Muscle of leg (tissue), 3 donors: ENCODE measurements at regions not wholly inside any gene's neighbourhood (a gene's known extent, or its start where the extent isn't known, plus 50 kb on each side); places are given as distances from the start of the nearest gene placed in this dataset.
"Not testable (repeated sequence)": the region's sequence is repeated elsewhere in the genome, so short reads cannot be mapped to it uniquely, and the experiment has no call there.

Experiments used
- DNase-seq: peaks from one replicate; pipeline ENCODE4 v3.0.0; 2013
- H3K27ac ChIP-seq: one replicate; pipeline ENCODE4 v1.5.1; 2013; ENCODE audit warnings: mild to moderate bottlenecking, low read length, control low read depth
- H3K27me3 ChIP-seq: one replicate; pipeline ENCODE4 v1.6.1; 2013; ENCODE audit warnings: low read length; ENCODE audit not compliant: control insufficient read depth, insufficient read depth
- H3K36me3 ChIP-seq: one replicate; pipeline ENCODE4 v1.6.1; 2013; ENCODE audit warnings: low read length; ENCODE audit not compliant: control insufficient read depth, insufficient read depth
- H3K4me1 ChIP-seq: one replicate; pipeline ENCODE4 v1.6.1; 2013; ENCODE audit warnings: low read length; ENCODE audit not compliant: control insufficient read depth, insufficient read depth
- H3K4me3 ChIP-seq: one replicate; pipeline ENCODE4 v1.5.1; 2013; ENCODE audit warnings: low read length, control low read depth
- H3K9me3 ChIP-seq: replicated peaks from 2 replicates; pipeline ENCODE4 v1.6.1; 2013; ENCODE audit warnings: low read depth, low read length; ENCODE audit not compliant: control insufficient read depth
- WGBS: methylation state at CpG from one replicate; pipeline ENCODE4 v1.1.5; 2013; ENCODE audit warnings: missing lambda C conversion rate; ENCODE audit not compliant: insufficient coverage; 5-methylcytosine and 5-hydroxymethylcytosine counted together

DNA sequence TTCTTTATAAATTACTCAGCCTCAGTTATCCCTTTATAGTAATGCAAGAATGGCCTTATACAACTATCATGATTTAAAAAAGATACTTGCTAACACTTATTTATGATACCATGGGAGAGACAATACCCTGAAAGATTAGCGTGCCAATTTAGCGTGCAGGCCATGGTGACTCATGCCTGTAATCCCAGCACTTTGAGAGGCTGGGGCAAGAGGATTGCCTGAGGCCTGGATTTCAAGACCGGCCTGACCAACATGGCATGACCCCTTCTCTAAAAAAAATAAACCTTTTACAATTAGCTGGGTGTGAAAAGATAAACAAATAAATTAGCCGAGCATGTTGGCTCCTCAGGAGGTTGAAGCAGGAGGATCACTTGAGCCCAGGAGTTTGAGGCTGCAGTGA is 493.4 kb upstream of the FSIP2 start:
- no peak for DNase-seq
- Histone ChIP-seq H3K4me1 (no peaks in the 10 kb centered on the region), H3K36me3 (no peaks in the 10 kb centered on the region), H3K27me3 (no peaks in the 10 kb centered on the region), H3K27ac (no peak overlapping the region), H3K9me3 (no peaks in the 10 kb centered on the region), H3K4me3 (no peak overlapping the region)
- WGBS = no CpG with 5 or more reads among the region's 4 CpGs

DNA sequence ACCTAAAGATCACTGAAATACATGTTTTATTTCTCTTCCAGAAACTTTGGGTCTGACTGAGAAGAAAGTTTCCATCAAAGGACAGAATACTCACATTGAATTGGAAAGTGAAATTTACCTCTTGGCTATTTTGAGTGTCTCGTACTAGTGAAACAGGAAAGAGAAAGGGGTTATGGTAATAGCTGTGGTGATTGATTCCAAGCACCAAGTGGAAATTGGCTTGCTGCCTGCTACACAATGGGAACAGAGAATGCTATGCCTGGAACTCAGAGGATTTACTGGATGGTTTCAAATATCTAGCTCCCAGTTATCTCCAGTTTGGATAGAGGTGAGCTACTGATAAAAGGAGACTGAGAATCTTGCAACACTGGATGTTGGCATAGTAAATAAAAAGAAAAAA is 492.8 kb upstream of the FSIP2 start:
- H3K27ac ChIP-seq = no peak overlapping the region
- no peaks in the 10 kb centered on the region for H3K9me3 ChIP-seq
- H3K4me3 ChIP-seq = no peak overlapping the region
- DNase-seq = peak; percentile 53
- no peaks in the 10 kb centered on the region for H3K4me1 ChIP-seq
- 13% methylated on average over 1 of the region's 1 CpG for WGBS
- no peaks in the 10 kb centered on the region for H3K27me3 ChIP-seq
- no peaks in the 10 kb centered on the region for H3K36me3 ChIP-seq

DNA sequence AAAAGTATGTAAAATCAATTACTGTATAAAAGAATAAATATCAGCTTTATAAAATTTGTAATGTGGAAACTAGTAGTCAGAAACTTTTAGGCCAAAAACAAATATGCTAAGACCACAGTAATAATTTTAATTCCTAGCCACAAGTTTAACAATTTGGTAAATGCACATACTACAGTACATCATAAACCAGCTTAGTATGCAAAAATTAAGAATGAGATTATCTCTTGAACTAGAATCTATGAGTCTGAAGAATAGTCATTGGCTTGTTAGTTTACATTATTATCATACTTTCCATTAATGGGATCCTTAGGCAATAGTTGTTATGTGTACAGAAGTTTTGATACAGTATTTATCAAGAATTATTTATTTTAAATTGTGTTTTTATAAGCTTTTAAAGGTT is 491.9 kb upstream of the FSIP2 start:
- no peaks in the 10 kb centered on the region for H3K36me3 ChIP-seq
- no peak for DNase-seq
- H3K9me3 ChIP-seq = no peaks in the 10 kb centered on the region
- no peak overlapping the region for H3K4me3 ChIP-seq
- no peak overlapping the region for H3K27ac ChIP-seq
- H3K27me3 ChIP-seq = no peaks in the 10 kb centered on the region
- H3K4me1 ChIP-seq = no peaks in the 10 kb centered on the region

DNA sequence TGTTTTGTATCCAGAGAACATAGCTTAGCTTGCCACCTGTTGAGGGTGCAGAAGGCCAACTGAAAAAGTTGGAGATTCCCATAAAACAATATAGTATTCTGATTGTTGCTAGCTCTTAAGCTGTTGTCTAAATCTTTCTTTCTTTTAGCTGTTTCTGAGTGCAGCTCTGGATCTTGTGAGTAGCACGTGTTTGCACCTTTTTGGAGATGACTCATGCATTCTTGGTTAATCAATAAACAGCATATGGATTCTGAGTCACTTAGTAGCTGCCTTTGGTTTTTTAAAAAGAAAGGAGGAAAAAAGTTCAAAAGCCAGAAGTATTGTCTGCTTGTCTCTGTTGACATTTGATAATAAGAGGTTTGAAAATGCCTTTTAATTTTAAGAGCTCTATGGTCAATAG is 483.0 kb upstream of the FSIP2 start:
- Histone ChIP-seq H3K4me3 (no peak overlapping the region), H3K36me3 (no peaks in the 10 kb centered on the region), H3K4me1 (no peaks in the 10 kb centered on the region), H3K27ac (no peak overlapping the region), H3K27me3 (no peaks in the 10 kb centered on the region), H3K9me3 (no peaks in the 10 kb centered on the region)
- no CpG with 5 or more reads among the region's 1 CpG for WGBS
- no peak for DNase-seq

DNA sequence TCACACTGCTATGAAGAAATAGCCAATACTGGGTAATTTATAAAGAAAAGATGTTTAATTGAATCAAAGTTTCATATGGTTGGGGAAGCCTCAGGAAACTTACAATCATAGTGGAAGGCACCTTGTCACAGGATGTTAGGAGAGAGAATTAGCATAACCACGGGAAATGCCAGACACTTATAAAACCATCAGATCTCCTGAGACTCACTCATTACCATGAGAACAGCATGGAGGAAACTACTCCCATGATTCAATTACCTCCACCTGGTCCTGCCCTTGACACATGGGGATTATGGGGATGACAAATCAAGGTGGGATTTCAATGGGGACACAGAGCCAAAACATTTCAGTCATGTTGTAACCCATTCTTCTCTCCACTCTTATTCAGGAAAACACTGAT is 472.9 kb upstream of the FSIP2 start:
- no CpG with 5 or more reads among the region's 1 CpG for WGBS
- no peak overlapping the region for H3K27ac ChIP-seq
- H3K4me1 ChIP-seq = no peaks in the 10 kb centered on the region
- no peak overlapping the region for H3K4me3 ChIP-seq
- no peaks in the 10 kb centered on the region for H3K27me3 ChIP-seq
- no peaks in the 10 kb centered on the region for H3K9me3 ChIP-seq
- DNase-seq = no peak
- H3K36me3 ChIP-seq = no peaks in the 10 kb centered on the region

DNA sequence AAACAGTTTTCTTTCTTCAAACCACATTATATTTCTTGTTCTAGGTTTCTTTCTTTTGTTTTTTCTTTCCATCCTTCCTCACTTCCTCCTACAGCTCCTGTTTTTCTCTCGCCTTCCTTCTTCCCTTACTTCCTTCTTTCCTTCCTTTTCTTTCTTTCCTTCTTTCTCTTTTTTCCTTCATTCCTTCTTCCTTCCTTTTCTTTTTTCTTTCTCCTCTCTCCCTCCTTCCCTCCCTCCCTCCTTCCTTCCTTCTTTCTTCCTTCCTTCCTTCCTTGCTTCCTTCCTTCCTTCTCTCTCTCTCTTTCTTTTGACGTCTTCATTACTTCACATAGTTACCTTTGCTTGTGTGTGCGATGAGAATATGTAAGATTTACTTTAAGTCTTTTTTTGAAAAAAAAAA is 470.0 kb upstream of the FSIP2 start:
- Histone ChIP-seq H3K4me3 (no peak overlapping the region), H3K27ac (no peak overlapping the region), H3K27me3 (no peaks in the 10 kb centered on the region), H3K9me3 (no peaks in the 10 kb centered on the region), H3K4me1 (no peaks in the 10 kb centered on the region), H3K36me3 (no peaks in the 10 kb centered on the region)
- 75% methylated on average over 1 of the region's 3 CpGs for WGBS
- no peak for DNase-seq

DNA sequence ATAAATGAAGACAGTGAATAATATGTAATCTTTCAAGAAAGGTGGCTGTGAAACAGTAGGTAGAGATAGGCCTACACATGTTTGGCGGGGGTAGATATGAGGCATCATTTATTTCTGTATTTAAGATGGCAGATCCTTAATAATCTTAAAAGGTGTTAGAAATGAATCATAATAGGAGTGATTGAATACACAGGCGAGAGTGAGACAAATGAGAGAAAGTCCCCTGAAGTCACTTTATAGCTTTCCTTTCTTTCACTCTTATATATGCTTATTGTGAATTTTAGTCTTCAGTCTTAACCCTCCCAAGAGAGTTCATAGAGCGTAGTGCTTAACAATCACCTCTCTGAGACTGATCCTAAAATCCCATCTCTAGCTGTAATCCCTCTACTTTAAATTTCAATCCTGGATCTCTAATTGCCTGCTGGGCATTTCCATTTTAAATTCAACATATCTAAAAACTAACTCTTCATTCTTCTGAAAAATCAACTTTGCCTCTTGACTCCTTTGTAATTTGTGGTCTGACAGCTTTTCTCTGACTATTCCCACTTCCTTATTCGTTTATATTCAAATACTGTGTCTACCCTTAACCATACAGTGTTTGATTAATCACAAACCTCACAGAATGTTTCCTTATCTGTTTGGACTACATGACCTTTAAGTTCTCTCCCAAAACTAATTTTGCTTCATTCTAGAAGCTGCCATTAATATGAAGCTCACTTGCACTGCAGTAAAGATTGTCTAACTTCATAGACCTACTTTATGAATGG is 463.7 kb upstream of the FSIP2 start:
- Histone ChIP-seq H3K27me3 (no peaks in the 10 kb centered on the region), H3K9me3 (no peaks in the 10 kb centered on the region), H3K27ac (no peak overlapping the region), H3K4me3 (no peak overlapping the region), H3K36me3 (no peaks in the 10 kb centered on the region), H3K4me1 (no peaks in the 10 kb centered on the region)
- 50% methylated on average over 1 of the region's 4 CpGs for WGBS
- no peak for DNase-seq

DNA sequence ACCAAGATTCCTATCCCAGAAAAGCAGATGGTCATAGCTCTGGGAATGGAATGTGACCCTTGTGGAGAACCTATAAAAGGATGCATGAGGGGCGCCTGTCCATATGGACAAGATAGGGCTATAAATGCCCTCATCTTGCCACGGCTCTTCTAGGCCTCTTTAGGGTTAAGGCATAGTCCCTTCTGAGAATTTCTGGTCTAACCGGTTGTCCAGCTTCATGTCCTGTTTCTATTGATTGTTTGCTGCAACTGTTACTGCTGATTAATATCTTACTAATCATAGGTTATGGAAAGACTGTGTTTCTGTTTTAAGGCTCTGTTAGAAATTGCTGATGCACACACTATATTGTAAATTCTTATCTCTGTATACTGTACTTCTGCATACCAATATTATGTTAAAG is 462.6 kb upstream of the FSIP2 start:
- not testable (repeated sequence) for H3K4me1 ChIP-seq, H3K9me3 ChIP-seq, H3K27me3 ChIP-seq, H3K27ac ChIP-seq, H3K4me3 ChIP-seq, H3K36me3 ChIP-seq
- WGBS = 90% methylated on average over 1 of the region's 3 CpGs
- DNase-seq = peak; percentile 6

DNA sequence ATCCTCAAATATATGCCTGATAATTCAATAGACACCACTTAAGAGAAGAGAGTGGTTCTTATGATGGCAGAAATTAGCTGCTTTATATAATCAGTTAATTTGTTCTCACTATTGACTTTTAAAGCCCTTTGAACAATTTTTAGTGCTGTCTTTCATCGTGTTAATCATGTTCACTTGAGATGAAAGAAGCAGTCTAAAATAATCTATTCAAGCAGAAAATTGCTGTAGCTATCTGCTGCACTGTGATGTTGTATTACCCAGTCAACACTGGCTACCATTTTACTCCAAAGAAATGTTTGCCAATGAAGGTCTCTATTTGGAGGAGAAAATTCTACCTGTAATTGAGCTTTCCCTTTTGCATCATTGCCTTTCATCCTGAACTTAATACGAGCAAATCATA is 459.8 kb upstream of the FSIP2 start:
- Histone ChIP-seq H3K4me3 (no peak overlapping the region), H3K27ac (no peak overlapping the region), H3K9me3 (no peaks in the 10 kb centered on the region), H3K36me3 (no peaks in the 10 kb centered on the region), H3K27me3 (no peaks in the 10 kb centered on the region), H3K4me1 (no peaks in the 10 kb centered on the region)
- no peak for DNase-seq
- no CpG with 5 or more reads among the region's 2 CpGs for WGBS

DNA sequence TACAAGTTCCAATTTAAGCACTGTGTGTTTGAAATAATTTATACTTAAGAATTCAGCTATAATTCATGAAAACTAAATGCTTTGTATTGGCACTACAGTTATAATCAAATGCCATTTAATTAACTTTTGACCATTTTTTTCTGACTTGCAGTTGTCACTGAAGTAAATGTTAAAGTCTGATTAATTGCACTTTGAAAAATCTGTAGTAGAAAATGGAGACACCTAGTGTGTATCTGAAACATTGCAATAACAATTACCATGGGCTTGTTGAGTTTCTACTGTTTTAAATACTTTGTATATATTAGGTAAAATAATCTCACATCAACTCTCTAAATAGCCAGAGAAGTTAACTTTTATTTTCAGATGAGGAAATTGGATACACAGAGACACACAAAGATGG is 458.6 kb upstream of the FSIP2 start:
- Histone ChIP-seq H3K4me1 (no peaks in the 10 kb centered on the region), H3K27me3 (no peaks in the 10 kb centered on the region), H3K9me3 (no peaks in the 10 kb centered on the region), H3K4me3 (no peak overlapping the region), H3K27ac (no peak overlapping the region), H3K36me3 (no peaks in the 10 kb centered on the region)
- DNase-seq = peak; percentile 2

DNA sequence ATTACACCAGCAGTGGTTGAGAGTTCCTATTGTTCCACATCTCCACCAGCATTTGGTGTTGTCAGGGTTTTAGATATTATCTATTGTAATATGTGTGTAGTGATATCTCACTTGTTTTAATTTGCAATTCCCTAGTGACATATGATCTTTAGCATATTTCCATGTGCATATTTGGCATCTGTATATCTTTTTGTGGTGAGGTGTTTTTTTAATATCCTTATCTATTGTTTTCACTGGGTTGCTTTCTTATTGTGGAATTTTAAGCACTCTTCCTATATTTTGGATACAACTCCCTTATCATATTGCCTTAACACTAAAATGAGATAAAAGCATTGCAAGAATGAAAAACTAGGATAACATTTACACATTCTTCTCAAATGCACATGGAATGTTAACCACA is 453.9 kb upstream of the FSIP2 start:
- Histone ChIP-seq H3K36me3 (no peaks in the 10 kb centered on the region), H3K9me3 (no peaks in the 10 kb centered on the region), H3K4me3 (no peak overlapping the region), H3K27ac (no peak overlapping the region), H3K4me1 (no peaks in the 10 kb centered on the region), H3K27me3 (no peaks in the 10 kb centered on the region)
- no peak for DNase-seq
